ENCODE measurements at regions not wholly inside any gene's neighbourhood (a gene's known extent, or its start where the extent isn't known, plus 50 kb on each side); places are given as distances from the start of the nearest gene placed in this dataset.

- no peak overlapping the region for H3K4me3 ChIP-seq (ENCODE audit: low read depth, low read length)
- no peak for TF ChIP-seq CTCF (conservative IDR thresholded peaks at IDR 0.05; ENCODE audit: low read depth, low read length)
- DNase-seq (ENCODE audit: low read depth) = peak; percentile 83
These were observed 86.3 kb downstream of the SOX4 start for GRCh38 chr6:21679761-21680265.

- no peak overlapping the region for H3K4me3 ChIP-seq (ENCODE audit: low read depth, low read length)
- TF ChIP-seq CTCF (conservative IDR thresholded peaks at IDR 0.05; ENCODE audit: low read depth, low read length) = no peak
- DNase-seq (ENCODE audit: low read depth) = no peak
These were observed 87.1 kb downstream of the SOX4 start for GRCh38 chr6:21680611-21681010.

GRCh38 chr6:21690489-21690888, 96.9 kb downstream of the SOX4 start:
- no peak for DNase-seq (ENCODE audit: low read depth)
- no peak overlapping the region for H3K4me3 ChIP-seq (ENCODE audit: low read depth, low read length)
- no peak for TF ChIP-seq CTCF (conservative IDR thresholded peaks at IDR 0.05; ENCODE audit: low read depth, low read length)

- no peak for TF ChIP-seq CTCF (conservative IDR thresholded peaks at IDR 0.05; ENCODE audit: low read depth, low read length)
- DNase-seq (ENCODE audit: low read depth) = no peak
- H3K4me3 ChIP-seq (ENCODE audit: low read depth, low read length) = no peak overlapping the region
These were observed 98.3 kb downstream of the SOX4 start for GRCh38 chr6:21691685-21692346.

GRCh38 chr6:21692721-21693120, 99.2 kb downstream of the SOX4 start:
- TF ChIP-seq CTCF (conservative IDR thresholded peaks at IDR 0.05; ENCODE audit: low read depth, low read length) = no peak
- no peak overlapping the region for H3K4me3 ChIP-seq (ENCODE audit: low read depth, low read length)
- no peak for DNase-seq (ENCODE audit: low read depth)

- TF ChIP-seq CTCF (conservative IDR thresholded peaks at IDR 0.05; ENCODE audit: low read depth, low read length) = no peak
- no peak overlapping the region for H3K4me3 ChIP-seq (ENCODE audit: low read depth, low read length)
- DNase-seq (ENCODE audit: low read depth) = no peak
These were observed 100.6 kb downstream of the SOX4 start for GRCh38 chr6:21694168-21694567.

Data from choroid plexus epithelial cell (primary cell).